Activated CD8-positive, alpha-beta memory T cell treated with anti-CD3 and anti-CD28 coated beads for 48 hours (primary cell): ENCODE measurements at regions not wholly inside any gene's neighbourhood (a gene's known extent, or its start where the extent isn't known, plus 50 kb on each side); places are given as distances from the start of the nearest gene placed in this dataset.

Source experiments
- DNase-seq, 3 experiments: peaks; one replicate each; pipeline ENCODE4 v3.0.0-alpha.2; 2020; ENCODE audit warnings: low read depth in 2 of 3, low spot score in 2 of 3

DNA sequence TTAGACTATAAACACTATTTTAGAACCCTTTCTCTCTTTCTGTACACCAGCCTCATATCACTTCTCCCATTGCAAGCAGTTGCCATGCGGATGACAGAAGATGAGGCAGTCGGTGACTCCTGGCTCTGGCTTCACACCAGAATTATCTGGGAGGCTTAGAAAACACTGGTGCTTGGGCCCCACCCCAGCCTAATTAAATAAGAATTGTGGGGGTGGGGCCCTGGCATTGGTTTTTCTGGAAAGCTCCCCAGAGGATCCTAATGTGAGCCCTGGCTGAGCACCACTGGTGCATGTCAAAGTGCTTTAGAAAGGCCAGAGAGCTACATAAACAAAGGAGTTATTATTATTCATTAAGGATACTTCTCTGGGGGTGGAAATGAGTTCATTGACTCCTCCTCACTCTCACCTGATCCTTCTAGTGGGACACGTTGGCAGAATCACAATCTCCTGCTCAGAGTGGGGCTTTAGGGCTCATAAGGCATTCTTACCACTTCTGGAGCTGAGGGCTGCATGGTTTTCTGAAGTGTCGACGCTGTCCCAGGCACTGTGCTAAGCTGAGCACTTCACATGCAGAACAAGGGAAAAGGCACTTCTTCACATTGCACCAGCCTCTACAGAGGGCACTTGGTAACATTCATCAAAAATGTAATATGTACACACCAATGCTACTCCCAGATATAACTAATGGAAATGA lies 188.5 kb upstream of the TLE3 start:
- no peak for DNase-seq

GRCh38 chr15:70284438-70285214 lies 186.9 kb upstream of the TLE3 start:
- DNase-seq = no peak

DNA sequence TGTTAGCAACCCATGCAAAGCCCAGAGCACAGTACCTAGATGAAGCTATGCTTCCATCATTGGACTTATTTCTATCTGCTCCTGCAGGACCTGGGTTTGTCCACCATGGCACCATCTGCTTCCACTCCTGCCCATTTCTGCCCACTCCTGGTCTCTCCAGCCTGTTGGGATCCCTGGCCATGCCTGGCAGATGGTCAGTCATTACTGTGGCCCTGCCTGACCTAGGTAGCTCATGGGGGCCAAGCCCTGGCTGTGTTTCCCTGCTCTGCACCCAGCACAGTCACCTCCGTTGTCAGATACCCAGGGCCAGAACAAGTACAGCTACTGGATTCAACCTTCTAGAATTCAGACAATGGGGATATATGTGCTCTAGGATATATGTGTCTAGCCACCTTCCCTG lies 185.8 kb upstream of the TLE3 start:
- DNase-seq = no peak

DNA sequence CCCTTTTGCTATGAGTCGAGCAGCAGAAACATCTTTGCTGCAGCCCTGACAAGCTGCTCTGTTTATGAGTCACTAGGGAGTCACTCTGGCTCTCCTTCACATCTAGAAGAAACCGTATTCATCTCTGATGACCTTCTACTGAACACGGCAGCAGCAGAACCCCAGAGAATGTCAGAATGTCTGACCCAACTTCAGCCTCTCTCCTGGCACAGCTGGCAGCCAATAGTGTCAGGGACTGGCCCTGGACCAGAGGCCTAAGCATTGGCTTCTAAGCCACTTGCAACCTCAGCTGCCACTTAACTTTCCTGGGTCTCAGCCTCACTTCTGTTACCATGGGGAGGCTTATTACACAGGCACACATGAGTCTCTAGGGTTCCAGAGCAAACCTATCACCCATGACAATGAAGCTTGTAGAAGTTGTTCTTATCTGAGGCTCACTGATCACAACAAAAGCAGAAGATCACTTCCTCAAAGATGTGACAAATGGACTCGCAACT lies 184.1 kb upstream of the TLE3 start:
- no peak for DNase-seq

DNA sequence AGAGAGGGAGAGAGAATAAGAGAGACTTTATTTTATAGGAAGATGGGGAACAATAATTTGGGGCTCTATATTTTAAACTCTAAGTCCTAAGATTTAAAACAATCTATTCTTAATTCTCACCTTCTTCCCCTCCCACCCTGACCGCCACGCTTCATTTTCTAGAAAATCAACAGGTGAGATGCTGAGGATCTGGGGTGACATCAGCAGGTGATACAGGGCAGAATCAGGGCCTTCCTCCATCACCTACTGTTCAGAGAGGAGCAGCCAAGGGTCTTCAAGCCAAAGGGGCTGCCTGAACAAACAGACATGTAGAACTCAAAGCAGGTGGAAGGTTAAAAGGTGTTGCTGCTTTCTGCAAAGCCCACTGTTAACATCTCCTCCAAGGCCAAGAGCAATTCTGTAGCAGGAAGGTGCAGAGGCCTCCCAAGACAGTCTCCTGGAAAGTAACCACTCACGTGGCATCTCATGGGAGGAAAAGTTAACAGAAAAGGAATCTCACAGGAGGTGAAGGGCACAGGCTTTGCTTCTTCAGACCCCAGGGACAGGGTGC lies 183.6 kb upstream of the TLE3 start:
- no peak for DNase-seq

GRCh38 chr15:70280781-70281180 lies 183.1 kb upstream of the TLE3 start:
- DNase-seq = no peak

GRCh38 chr15:70279096-70279495 lies 181.4 kb upstream of the TLE3 start:
- no peak for DNase-seq

DNA sequence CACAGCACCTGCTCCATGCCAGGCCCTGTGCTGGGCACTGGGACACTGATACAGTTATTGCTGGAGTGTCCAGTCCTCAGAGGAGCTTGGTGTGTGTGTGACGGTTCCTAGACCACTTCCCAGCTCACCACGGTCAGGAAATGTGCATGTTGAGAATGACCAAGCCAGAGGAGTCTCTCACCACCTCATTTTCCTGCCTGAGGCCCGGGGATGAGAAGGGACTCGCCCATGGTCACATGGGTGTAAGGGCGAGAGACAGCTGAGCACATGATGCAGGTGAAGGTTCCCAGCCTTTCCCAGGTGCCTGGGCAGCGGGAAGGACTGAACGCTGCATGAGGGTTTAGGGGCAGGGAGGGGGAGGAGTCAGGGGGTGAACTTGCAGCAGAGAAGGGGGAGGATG lies 180.9 kb upstream of the TLE3 start:
- no peak for DNase-seq

DNA sequence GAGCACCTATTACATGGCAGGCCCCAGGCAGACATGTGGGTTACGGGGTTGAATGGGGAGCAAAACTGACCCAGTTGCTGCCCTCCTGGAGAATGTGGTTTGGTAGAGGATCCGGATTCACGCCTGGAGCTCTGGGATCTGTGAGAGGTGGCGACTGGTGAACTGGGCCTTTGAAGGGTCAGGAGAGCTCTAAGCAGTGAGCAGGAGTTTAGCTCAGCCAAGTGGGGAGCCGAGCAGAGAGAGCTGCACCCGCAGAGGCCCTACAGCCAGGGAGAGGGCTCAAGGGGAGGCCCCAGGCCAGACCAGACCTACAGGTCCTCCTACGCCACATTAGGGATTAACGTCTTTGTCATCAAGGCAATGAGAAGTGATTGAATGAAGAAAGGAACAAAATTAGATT lies 179.8 kb upstream of the TLE3 start:
- no peak for DNase-seq

DNA sequence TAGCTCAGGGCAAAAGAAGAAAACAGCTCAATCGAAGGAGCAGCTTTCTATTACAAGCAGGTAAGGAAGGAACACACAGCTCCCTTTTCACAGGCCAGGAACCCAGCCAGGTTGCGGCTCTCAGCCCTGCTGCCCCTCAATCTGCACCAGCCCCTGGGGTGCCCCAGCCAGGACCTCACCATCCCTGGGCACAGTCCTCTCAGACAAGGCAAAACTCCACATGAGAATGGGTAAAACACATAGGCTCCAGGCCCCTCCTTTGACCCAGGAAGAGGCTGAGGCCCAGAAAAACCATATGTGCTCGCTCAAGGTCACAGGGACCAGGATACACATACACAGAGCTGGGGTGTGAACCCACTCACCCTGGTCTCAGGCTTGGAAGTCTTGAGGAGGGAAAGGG lies 178.7 kb upstream of the TLE3 start:
- no peak for DNase-seq

- no peak for DNase-seq
Measured at GRCh38 chr15:70275461-70276138, 177.9 kb upstream of the TLE3 start.

GRCh38 chr15:70274908-70275307 lies 177.2 kb upstream of the TLE3 start:
- no peak for DNase-seq

GRCh38 chr15:70274255-70274880 lies 176.7 kb upstream of the TLE3 start:
- DNase-seq = no peak

- no peak for DNase-seq
Measured at GRCh38 chr15:70273808-70274207, 176.1 kb upstream of the TLE3 start.

DNA sequence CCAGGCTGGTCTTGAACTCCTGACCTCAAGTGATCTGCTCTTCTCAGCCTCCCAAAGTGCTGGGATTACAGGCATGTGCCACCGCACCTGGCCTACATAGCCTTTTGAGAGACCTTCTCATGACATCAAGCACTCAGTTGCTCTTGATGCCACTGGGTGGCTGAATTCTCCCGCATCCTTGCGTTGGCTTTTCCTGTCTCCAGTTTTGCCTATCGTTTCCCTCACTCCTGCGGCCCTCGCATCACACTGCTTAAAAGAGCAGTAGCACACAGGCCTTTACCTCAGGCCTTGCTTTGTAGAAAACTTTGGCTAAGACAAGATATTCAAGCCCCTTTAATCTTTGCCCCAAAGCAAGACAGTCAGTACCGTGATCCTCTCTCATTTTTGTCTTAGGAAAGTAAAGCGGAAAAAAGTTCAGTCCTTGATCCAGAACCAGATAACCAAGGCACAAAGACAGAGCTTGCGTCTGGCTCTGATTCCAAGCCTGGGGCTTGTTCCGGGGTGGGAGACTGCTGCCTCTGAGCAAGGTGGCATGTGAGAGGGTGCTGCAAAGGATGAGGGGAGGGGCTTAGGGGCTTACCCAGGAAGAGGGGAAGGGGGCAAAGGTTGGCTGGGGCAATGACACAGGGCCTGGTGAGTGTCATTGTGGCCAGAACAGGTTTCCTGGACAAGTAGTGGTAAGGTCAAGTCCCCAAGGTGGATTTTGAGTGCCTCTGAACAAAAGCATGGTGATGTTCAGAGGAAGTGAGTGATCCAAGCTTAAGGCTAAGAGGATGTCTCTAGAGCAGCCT lies 175.0 kb upstream of the TLE3 start:
- DNase-seq = no peak

DNA sequence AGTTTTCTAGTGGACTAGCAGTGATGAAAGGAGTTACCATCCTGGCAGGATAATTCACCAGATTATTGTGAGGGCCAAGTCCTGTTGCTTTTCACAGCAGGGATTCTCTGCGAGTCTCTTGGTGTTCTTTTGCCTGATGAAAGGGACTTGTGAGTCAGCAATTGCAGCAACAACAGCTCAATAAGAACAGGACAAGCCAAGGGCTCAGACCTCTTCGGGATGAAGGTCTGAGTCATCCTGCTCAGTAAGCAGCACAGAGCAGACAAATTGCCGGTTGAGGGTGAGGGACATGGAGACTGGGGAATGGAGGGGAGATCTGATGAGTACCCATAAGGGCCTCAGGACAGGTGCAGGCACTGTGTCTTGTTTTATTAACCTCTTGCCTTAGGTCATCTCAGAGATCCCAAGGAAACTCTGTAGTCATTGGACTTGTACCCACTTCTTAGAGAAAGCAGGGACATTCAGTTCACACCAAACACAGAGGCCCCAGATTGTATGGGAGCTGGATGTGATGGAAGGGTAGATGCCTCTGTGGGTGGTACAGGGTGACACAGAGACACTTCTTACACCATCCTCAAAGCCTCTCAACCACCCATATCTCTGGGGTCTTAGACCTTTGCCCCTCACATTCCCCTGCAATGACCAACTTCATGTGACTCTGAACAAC lies 173.8 kb upstream of the TLE3 start:
- DNase-seq = no peak

- DNase-seq = no peak
Measured at GRCh38 chr15:70270752-70271111, 173.0 kb upstream of the TLE3 start.

DNA sequence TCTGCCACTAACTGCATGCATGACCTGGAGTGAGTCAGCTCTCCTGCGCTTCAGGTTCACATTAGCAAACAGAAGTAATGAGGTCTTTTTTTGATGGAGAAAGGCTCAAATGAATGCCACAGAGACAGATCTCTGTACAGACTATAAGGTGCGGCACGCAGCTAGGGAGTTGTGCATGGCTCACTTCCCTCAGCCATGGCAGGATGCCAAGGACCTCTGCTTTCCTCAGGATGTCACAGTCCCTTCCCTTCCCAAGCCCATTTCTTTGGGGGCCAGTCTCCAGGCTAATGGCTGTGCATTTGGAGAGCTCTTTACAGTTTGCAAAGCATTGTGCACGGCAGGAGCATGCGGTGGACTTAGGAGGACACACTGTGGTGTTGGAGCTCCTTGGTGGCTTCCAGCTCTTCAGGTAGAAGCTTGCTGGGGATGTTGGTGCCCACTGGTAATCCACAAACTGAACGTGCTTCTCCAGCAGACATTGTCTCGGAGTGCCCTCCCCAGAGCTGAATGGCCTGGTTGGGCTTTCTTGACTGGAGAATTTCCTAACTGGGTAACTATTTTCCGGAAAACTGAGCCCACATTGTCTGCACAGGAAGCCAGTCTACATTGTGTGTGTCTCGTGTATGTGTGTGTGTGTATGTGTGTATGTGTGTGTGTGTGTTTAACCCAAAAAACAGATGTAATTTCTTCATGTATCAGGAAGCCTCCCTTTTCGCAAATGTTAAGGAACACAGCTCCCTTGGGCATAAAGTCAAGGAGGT lies 172.5 kb upstream of the TLE3 start:
- no peak for DNase-seq

DNA sequence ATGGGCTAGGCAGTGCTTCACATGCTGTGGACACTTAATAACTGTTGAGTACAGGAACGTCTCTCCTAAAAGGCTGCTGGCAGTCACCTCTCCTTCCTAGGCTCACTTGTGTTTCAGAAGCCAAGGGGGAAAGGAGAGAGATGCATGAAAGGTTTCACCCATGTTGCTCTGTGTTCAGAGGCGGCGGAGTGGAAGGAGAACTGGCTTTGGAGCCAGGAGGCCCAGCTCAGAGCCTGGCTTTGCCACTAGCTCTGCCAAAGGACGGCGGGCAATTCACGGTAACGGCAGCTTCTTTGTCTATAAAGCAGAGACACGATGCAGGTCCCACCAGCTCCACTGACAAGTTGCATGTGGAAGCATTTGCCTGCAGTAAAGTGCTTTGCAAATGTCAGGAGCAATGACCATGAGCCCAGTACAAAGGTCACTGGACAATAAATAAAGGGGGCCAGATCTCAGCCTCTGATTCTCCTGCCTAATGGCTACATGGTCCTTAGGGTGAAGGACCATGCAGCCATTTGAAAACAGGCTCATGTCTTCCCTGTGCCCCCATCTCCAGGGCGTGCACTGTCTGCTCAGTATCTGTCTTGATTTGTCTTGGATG lies 171.7 kb upstream of the TLE3 start:
- no peak for DNase-seq
